SK-N-SH treated with all-trans-retinoic acid at 6 μM for 48 hours (cell line): ENCODE measurements at regions not wholly inside any gene's neighbourhood (a gene's known extent, or its start where the extent isn't known, plus 50 kb on each side); places are given as distances from the start of the nearest gene placed in this dataset.

Experiments
- ATAC-seq: fragments of 200-7000 bp; cut with Tn5 transposase; 3 replicates; pipeline ENCODE4 v1.9.1; 2020; ENCODE audit warnings: mild to moderate bottlenecking, moderate library complexity
- ARNTL ChIP-seq: fragments of 450-650 bp; formaldehyde crosslinking; IDR thresholded peaks from 2 replicates; pipeline ENCODE4 v1.5.0; 2020; ENCODE audit warnings: low read depth, mild to moderate bottlenecking, moderate library complexity, borderline replicate concordance
- BACH2 ChIP-seq: fragments of 250-450 bp; sonication (Bioruptor Pico); IDR thresholded peaks from 2 replicates; pipeline ENCODE4 v1.9.0; 2021; ENCODE audit warnings: mild to moderate bottlenecking, borderline replicate concordance
- CREB5 ChIP-seq: fragments of 250-450 bp; sonication (Bioruptor Pico); IDR thresholded peaks from 2 replicates; pipeline ENCODE4 v1.5.1; 2020; ENCODE audit warnings: low read depth, mild to moderate bottlenecking, moderate library complexity
- CSRNP3 ChIP-seq: fragments of 250-450 bp; sonication (Bioruptor Pico); IDR thresholded peaks from 2 replicates; pipeline ENCODE4 v1.5.1; 2021; ENCODE audit warnings: mild to moderate bottlenecking, moderate library complexity
- GLIS3 ChIP-seq: fragments of 250-450 bp; sonication (Bioruptor Pico); IDR thresholded peaks from 2 replicates; pipeline ENCODE4 v1.5.0; 2020; ENCODE audit warnings: mild to moderate bottlenecking, moderate library complexity
- ISL1 ChIP-seq: fragments of 250-450 bp; sonication (Bioruptor Pico); IDR thresholded peaks from 2 replicates; pipeline ENCODE4 v2.1.2; 2022; ENCODE audit warnings: mild to moderate bottlenecking, moderate library complexity
- OSR1 ChIP-seq: fragments of 250-450 bp; sonication (Bioruptor Pico); IDR thresholded peaks from 2 replicates; pipeline ENCODE4 v1.8.0; 2022; ENCODE audit warnings: moderate library complexity, mild to moderate bottlenecking, inconsistent platforms
- PATZ1 ChIP-seq: fragments of 250-450 bp; sonication (Bioruptor Pico); IDR thresholded peaks from 2 replicates; pipeline ENCODE4 v1.8.0; 2020; ENCODE audit warnings: mild to moderate bottlenecking, moderate library complexity, borderline replicate concordance
- POU6F1 ChIP-seq: fragments of 250-450 bp; sonication (Bioruptor Pico); IDR thresholded peaks from 2 replicates; pipeline ENCODE4 v1.8.0; 2021; ENCODE audit warnings: low read depth, mild to moderate bottlenecking, moderate library complexity, borderline replicate concordance
- PPARA ChIP-seq: fragments of 250-450 bp; sonication (Bioruptor Pico); IDR thresholded peaks from 2 replicates; pipeline ENCODE4 v1.5.0; 2020; ENCODE audit warnings: mild to moderate bottlenecking, borderline replicate concordance
- RARB ChIP-seq: fragments of 250-450 bp; sonication (Bioruptor Pico); IDR thresholded peaks from 2 replicates; pipeline ENCODE4 v1.8.0; 2021; ENCODE audit warnings: mild to moderate bottlenecking, moderate library complexity
- SNAI2 ChIP-seq: fragments of 250-450 bp; sonication (Bioruptor Pico); IDR thresholded peaks from 2 replicates; pipeline ENCODE4 v1.5.0; 2020; ENCODE audit warnings: mild to moderate bottlenecking, moderate library complexity
- TCF4 ChIP-seq: fragments of 250-450 bp; sonication (Bioruptor Pico); IDR thresholded peaks from 2 replicates; pipeline ENCODE4 v1.8.0; 2021; ENCODE audit warnings: mild to moderate bottlenecking, moderate library complexity, borderline replicate concordance
- TSHZ2 ChIP-seq: fragments of 250-450 bp; sonication (Bioruptor Pico); IDR thresholded peaks from 2 replicates; pipeline ENCODE4 v1.5.0; 2020; ENCODE audit warnings: mild to moderate bottlenecking, moderate library complexity
- ZC3H10 ChIP-seq: fragments of 250-450 bp; sonication (Bioruptor Pico); IDR thresholded peaks from 2 replicates; pipeline ENCODE4 v1.5.1; 2021; ENCODE audit warnings: mild to moderate bottlenecking, moderate library complexity
- ZFP3 ChIP-seq: fragments of 250-450 bp; sonication (Bioruptor Pico); IDR thresholded peaks from 2 replicates; pipeline ENCODE4 v1.5.0; 2020; ENCODE audit warnings: mild to moderate bottlenecking, moderate library complexity
- ZFP30 ChIP-seq: fragments of 450-650 bp; formaldehyde crosslinking; IDR thresholded peaks from 2 replicates; pipeline ENCODE4 v1.5.0; 2022; ENCODE audit warnings: mild to moderate bottlenecking, moderate library complexity
- ZNF565 ChIP-seq: fragments of 450-650 bp; formaldehyde crosslinking; conservative IDR thresholded peaks from 2 replicates; pipeline ENCODE4 v1.5.0; 2020; ENCODE audit warnings: low read depth, mild to moderate bottlenecking, moderate library complexity
- ZNF70 ChIP-seq: fragments of 450-650 bp; formaldehyde crosslinking; IDR thresholded peaks from 2 replicates; pipeline ENCODE4 v1.5.0; 2020; ENCODE audit warnings: mild to moderate bottlenecking, moderate library complexity

GRCh38 chr17:13813347-13814240 is 211.9 kb upstream of the HS3ST3A1 start:
- ATAC-seq, result peak; percentile 53
- TF ChIP-seq ZNF565 (CRISPR knock-in tag) (no peak), RARB (CRISPR knock-in tag) (no peak), ISL1 (CRISPR knock-in tag) (no peak), GLIS3 (no peak), ARNTL (no peak), CREB5 (CRISPR knock-in tag) (no peak), SNAI2 (CRISPR knock-in tag) (no peak)

GRCh38 chr17:13822700-13823099 is 221.0 kb upstream of the HS3ST3A1 start:
- TF ChIP-seq ZC3H10 (no peak), BACH2 (no peak), CSRNP3 (no peak), ZFP3 (CRISPR knock-in tag) (no peak), RARB (CRISPR knock-in tag) (no peak), PATZ1 (no peak), PPARA (CRISPR knock-in tag) (no peak)
- no peak for ATAC-seq

GRCh38 chr17:13825526-13826040 is 223.9 kb upstream of the HS3ST3A1 start:
- ATAC-seq, result no peak
- TF ChIP-seq RARB (CRISPR knock-in tag) (no peak), PPARA (CRISPR knock-in tag) (no peak), ZNF70 (CRISPR knock-in tag) (no peak), POU6F1 (CRISPR knock-in tag) (no peak), ZFP30 (CRISPR knock-in tag) (no peak), ZFP3 (CRISPR knock-in tag) (no peak), PATZ1 (no peak), SNAI2 (CRISPR knock-in tag) (no peak), OSR1 (no peak), CREB5 (CRISPR knock-in tag) (no peak), ISL1 (CRISPR knock-in tag) (no peak), TCF4 (CRISPR knock-in tag) (no peak), TSHZ2 (CRISPR knock-in tag) (no peak), ARNTL (no peak), ZC3H10 (no peak), BACH2 (no peak), ZNF565 (CRISPR knock-in tag) (no peak)
